ENCODE measurements at regions not wholly inside any gene's neighbourhood (a gene's known extent, or its start where the extent isn't known, plus 50 kb on each side); places are given as distances from the start of the nearest gene placed in this dataset.

- TF ChIP-seq NR2C2 (CRISPR knock-in tag; IDR thresholded peaks at IDR 0.05) (no peak), FOXJ3 (CRISPR knock-in tag; IDR thresholded peaks at IDR 0.05; ENCODE audit: borderline replicate concordance) (no peak), CTCF (IDR thresholded peaks at IDR 0.05) (no peak), ELF4 (CRISPR knock-in tag; IDR thresholded peaks at IDR 0.05; ENCODE audit: low read depth) (no peak), USF1 (CRISPR knock-in tag; IDR thresholded peaks at IDR 0.05) (no peak), NR3C1 (CRISPR knock-in tag; conservative IDR thresholded peaks at IDR 0.05; ENCODE audit: low read depth) (no peak), MAX (CRISPR knock-in tag; IDR thresholded peaks at IDR 0.05) (no peak), JUN (CRISPR knock-in tag; IDR thresholded peaks at IDR 0.05) (no peak), ZNF263 (CRISPR knock-in tag; IDR thresholded peaks at IDR 0.05; ENCODE audit: low read depth) (no peak), ATF6 (CRISPR knock-in tag; IDR thresholded peaks at IDR 0.05) (no peak), GABPB1 (CRISPR knock-in tag; IDR thresholded peaks at IDR 0.05) (no peak), IRF1 (CRISPR knock-in tag; IDR thresholded peaks at IDR 0.05) (no peak), NFYB (CRISPR knock-in tag; conservative IDR thresholded peaks at IDR 0.05; ENCODE audit: low read depth) (no peak)
Observed at GRCh38 chr18:1308686-1309085, 404.0 kb downstream of the ADCYAP1 start.

All from WTC11 (cell line).